Neural progenitor cell (in vitro differentiated cells): ENCODE measurements at regions not wholly inside any gene's neighbourhood (a gene's known extent, or its start where the extent isn't known, plus 50 kb on each side); places are given as distances from the start of the nearest gene placed in this dataset.

Experiments
- EZH2 ChIP-seq: fragments of 200-600 bp; sonication (generic); IDR thresholded peaks from 2 replicates; pipeline ENCODE4 v1.6.1; 2017; ENCODE audit warnings: antibody characterized with exemption, mild to moderate bottlenecking, moderate library complexity
- EZH2phosphoT487 ChIP-seq: fragments of 200-600 bp; sonication (generic); IDR thresholded peaks from 2 replicates; pipeline ENCODE4 v1.6.1; 2017; ENCODE audit warnings: antibody characterized with exemption
- TF ChIP-seq, protein P1 (sequence below): fragments of 200-600 bp; sonication (generic); IDR thresholded peaks from 2 replicates; pipeline ENCODE4 v1.5.1; 2017; ENCODE audit warnings: antibody characterized with exemption, mild to moderate bottlenecking

GRCh38 chr17:79324194-79324593, 249.6 kb downstream of the ENGASE start:
- TF ChIP-seq, protein P1, sequence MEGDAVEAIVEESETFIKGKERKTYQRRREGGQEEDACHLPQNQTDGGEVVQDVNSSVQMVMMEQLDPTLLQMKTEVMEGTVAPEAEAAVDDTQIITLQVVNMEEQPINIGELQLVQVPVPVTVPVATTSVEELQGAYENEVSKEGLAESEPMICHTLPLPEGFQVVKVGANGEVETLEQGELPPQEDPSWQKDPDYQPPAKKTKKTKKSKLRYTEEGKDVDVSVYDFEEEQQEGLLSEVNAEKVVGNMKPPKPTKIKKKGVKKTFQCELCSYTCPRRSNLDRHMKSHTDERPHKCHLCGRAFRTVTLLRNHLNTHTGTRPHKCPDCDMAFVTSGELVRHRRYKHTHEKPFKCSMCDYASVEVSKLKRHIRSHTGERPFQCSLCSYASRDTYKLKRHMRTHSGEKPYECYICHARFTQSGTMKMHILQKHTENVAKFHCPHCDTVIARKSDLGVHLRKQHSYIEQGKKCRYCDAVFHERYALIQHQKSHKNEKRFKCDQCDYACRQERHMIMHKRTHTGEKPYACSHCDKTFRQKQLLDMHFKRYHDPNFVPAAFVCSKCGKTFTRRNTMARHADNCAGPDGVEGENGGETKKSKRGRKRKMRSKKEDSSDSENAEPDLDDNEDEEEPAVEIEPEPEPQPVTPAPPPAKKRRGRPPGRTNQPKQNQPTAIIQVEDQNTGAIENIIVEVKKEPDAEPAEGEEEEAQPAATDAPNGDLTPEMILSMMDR = no peak
- TF ChIP-seq EZH2 (no peak), EZH2phosphoT487 (no peak)
